ENCODE measurements at regions not wholly inside any gene's neighbourhood (a gene's known extent, or its start where the extent isn't known, plus 50 kb on each side); places are given as distances from the start of the nearest gene placed in this dataset.

- no peak for DNase-seq
- H3K27me3 ChIP-seq (replicated peaks in 2 of 5; ENCODE audit: control insufficient read depth in 4 of 5, insufficient read depth in 5 of 5, low read length in 4 of 5), result no peaks in the 10 kb centered on the region
- ChIA-PET CTCF (interaction anchor here (1.6 kb wide), 1 partner anchor 13 kb away, joined by 4 read pairs; no protein-coding TSS in a partner anchor), POLR2A (no interaction called here)
- no peaks in the 10 kb centered on the region for H3K36me3 ChIP-seq (ENCODE audit: control insufficient read depth in 4 of 4, insufficient read depth in 4 of 4, low read length in 3 of 4)
- H3K4me3 ChIP-seq (ENCODE audit: control insufficient read depth in 1 of 7, extremely low read depth in 1 of 7, insufficient read depth in 4 of 7, low read depth in 2 of 7, low read length in 6 of 7), result no peak overlapping the region
- no peak overlapping the region for H3K27ac ChIP-seq (ENCODE audit: insufficient read depth in 1 of 2, low read depth in 1 of 2, low read length in 2 of 2, poor library complexity in 1 of 2, severe bottlenecking in 2 of 2)
- 92% methylated on average over 7 of the region's 7 CpGs for WGBS (ENCODE audit: insufficient coverage)
- no peaks in the 10 kb centered on the region for H3K4me1 ChIP-seq (ENCODE audit: control extremely low read depth in 1 of 4, control insufficient read depth in 4 of 4, insufficient read depth in 4 of 4, low read length in 3 of 4)
- no peaks in the 10 kb centered on the region for H3K9me3 ChIP-seq (ENCODE audit: control extremely low read depth in 1 of 5, control insufficient read depth in 4 of 5, insufficient read depth in 2 of 5, low read depth in 1 of 5, low read length in 4 of 5)
Measured at GRCh38 chr5:19044931-19045695, 942.9 kb downstream of the CDH18 start.

- WGBS (ENCODE audit: insufficient coverage), result 96% methylated on average over 8 of the region's 9 CpGs
Measured at GRCh38 chr5:19047277-19047676, 940.7 kb downstream of the CDH18 start.

DNA sequence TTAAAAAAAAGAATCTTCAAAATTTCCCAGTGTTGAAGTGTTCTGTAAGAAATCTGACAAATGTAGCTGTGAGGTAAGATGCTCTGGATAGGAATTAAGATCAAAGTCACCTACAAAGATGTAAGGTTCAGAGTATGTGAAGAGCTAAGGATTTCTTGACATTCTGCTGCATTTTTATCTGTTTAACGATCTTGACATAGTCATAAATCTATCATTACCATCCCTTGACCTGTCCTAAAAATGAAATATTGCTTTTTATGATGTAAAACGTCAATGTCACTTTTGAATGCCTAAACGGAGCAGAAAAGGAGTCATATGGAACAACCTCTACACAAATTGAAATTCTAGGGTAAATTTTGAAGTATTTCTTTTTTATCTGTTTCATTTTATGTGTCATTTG is 939.3 kb downstream of the CDH18 start:
- WGBS (ENCODE audit: insufficient coverage), result no CpG with 5 or more reads among the region's 3 CpGs
- H3K27me3 ChIP-seq (replicated peaks in 2 of 5; ENCODE audit: control insufficient read depth in 4 of 5, insufficient read depth in 5 of 5, low read length in 4 of 5), result no peaks in the 10 kb centered on the region
- peaks cover 0 to 2% (median 0%) of the 10 kb centered on the region in 5 experiments for H3K9me3 ChIP-seq (ENCODE audit: control extremely low read depth in 1 of 5, control insufficient read depth in 4 of 5, insufficient read depth in 2 of 5, low read depth in 1 of 5, low read length in 4 of 5)
- no peak for DNase-seq
- H3K4me3 ChIP-seq (ENCODE audit: control insufficient read depth in 1 of 7, extremely low read depth in 1 of 7, insufficient read depth in 4 of 7, low read depth in 2 of 7, low read length in 6 of 7), result no peak overlapping the region
- H3K27ac ChIP-seq (ENCODE audit: insufficient read depth in 1 of 2, low read depth in 1 of 2, low read length in 2 of 2, poor library complexity in 1 of 2, severe bottlenecking in 2 of 2), result no peak overlapping the region
- no peaks in the 10 kb centered on the region for H3K36me3 ChIP-seq (ENCODE audit: control insufficient read depth in 4 of 4, insufficient read depth in 4 of 4, low read length in 3 of 4)
- no peaks in the 10 kb centered on the region for H3K4me1 ChIP-seq (ENCODE audit: control extremely low read depth in 1 of 4, control insufficient read depth in 4 of 4, insufficient read depth in 4 of 4, low read length in 3 of 4)
- ChIA-PET CTCF (no interaction called here), POLR2A (no interaction called here)

More at GRCh38 chr5:19047277-19047676, 940.7 kb downstream of the CDH18 start:
- no peak overlapping the region for H3K27ac ChIP-seq (ENCODE audit: insufficient read depth in 1 of 2, low read depth in 1 of 2, low read length in 2 of 2, poor library complexity in 1 of 2, severe bottlenecking in 2 of 2)
- no peaks in the 10 kb centered on the region for H3K36me3 ChIP-seq (ENCODE audit: control insufficient read depth in 4 of 4, insufficient read depth in 4 of 4, low read length in 3 of 4)
- peaks cover 0 to 1% (median 0%) of the 10 kb centered on the region in 5 experiments for H3K9me3 ChIP-seq (ENCODE audit: control extremely low read depth in 1 of 5, control insufficient read depth in 4 of 5, insufficient read depth in 2 of 5, low read depth in 1 of 5, low read length in 4 of 5)
- POLR2A ChIA-PET, result interaction anchor here (0.6 kb wide), 1 partner anchor 50 kb away, joined by 3 read pairs; no protein-coding TSS in a partner anchor
- DNase-seq, result no peak
- no peak overlapping the region for H3K4me3 ChIP-seq (ENCODE audit: control insufficient read depth in 1 of 7, extremely low read depth in 1 of 7, insufficient read depth in 4 of 7, low read depth in 2 of 7, low read length in 6 of 7)
- no peaks in the 10 kb centered on the region for H3K27me3 ChIP-seq (replicated peaks in 2 of 5; ENCODE audit: control insufficient read depth in 4 of 5, insufficient read depth in 5 of 5, low read length in 4 of 5)
- CTCF ChIA-PET, result no interaction called here
- H3K4me1 ChIP-seq (ENCODE audit: control extremely low read depth in 1 of 4, control insufficient read depth in 4 of 4, insufficient read depth in 4 of 4, low read length in 3 of 4), result no peaks in the 10 kb centered on the region

DNA sequence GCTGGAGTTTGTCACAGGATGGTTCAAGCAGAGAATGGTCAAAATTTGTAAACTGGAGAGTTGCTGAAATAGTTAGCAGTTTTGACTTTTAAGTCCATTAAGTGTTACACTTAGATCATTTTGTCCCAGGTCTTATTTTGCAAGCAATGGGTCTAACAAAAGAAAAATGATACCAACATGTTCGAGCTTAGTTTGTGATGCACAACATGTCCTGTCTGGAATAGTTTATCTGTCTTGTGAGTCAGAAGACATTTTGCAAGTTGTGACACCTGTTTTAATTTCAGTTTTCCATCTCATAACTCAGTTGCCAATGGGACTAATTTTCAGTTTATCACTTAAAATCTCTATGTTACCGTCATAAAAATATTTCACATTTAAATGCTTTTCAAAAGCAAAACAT is 929.8 kb downstream of the CDH18 start:
- ChIA-PET CTCF (interaction anchor here (0.5 to 1.1 kb wide), 2 partner anchors 13 to 1113 kb away, joined by 3 to 4 read pairs; no protein-coding TSS in a partner anchor), POLR2A (no interaction called here)
- Histone ChIP-seq H3K27me3 (replicated peaks in 2 of 5; ENCODE audit: control insufficient read depth in 4 of 5, insufficient read depth in 5 of 5, low read length in 4 of 5) (no peaks in the 10 kb centered on the region), H3K4me1 (ENCODE audit: control extremely low read depth in 1 of 4, control insufficient read depth in 4 of 4, insufficient read depth in 4 of 4, low read length in 3 of 4) (no peaks in the 10 kb centered on the region), H3K27ac (ENCODE audit: insufficient read depth in 1 of 2, low read depth in 1 of 2, low read length in 2 of 2, poor library complexity in 1 of 2, severe bottlenecking in 2 of 2) (no peak overlapping the region), H3K36me3 (ENCODE audit: control insufficient read depth in 4 of 4, insufficient read depth in 4 of 4, low read length in 3 of 4) (no peaks in the 10 kb centered on the region), H3K9me3 (ENCODE audit: control extremely low read depth in 1 of 5, control insufficient read depth in 4 of 5, insufficient read depth in 2 of 5, low read depth in 1 of 5, low read length in 4 of 5) (no peaks in the 10 kb centered on the region), H3K4me3 (ENCODE audit: control insufficient read depth in 1 of 7, extremely low read depth in 1 of 7, insufficient read depth in 4 of 7, low read depth in 2 of 7, low read length in 6 of 7) (no peak overlapping the region)
- DNase-seq, result no peak
- 100% methylated on average over 1 of the region's 2 CpGs for WGBS (ENCODE audit: insufficient coverage)

- Histone ChIP-seq H3K36me3 (ENCODE audit: control insufficient read depth in 4 of 4, insufficient read depth in 4 of 4, low read length in 3 of 4) (no peaks in the 10 kb centered on the region), H3K4me3 (ENCODE audit: control insufficient read depth in 1 of 7, extremely low read depth in 1 of 7, insufficient read depth in 4 of 7, low read depth in 2 of 7, low read length in 6 of 7) (no peak overlapping the region), H3K27ac (ENCODE audit: insufficient read depth in 1 of 2, low read depth in 1 of 2, low read length in 2 of 2, poor library complexity in 1 of 2, severe bottlenecking in 2 of 2) (no peak overlapping the region), H3K27me3 (replicated peaks in 2 of 5; ENCODE audit: control insufficient read depth in 4 of 5, insufficient read depth in 5 of 5, low read length in 4 of 5) (no peaks in the 10 kb centered on the region), H3K9me3 (ENCODE audit: control extremely low read depth in 1 of 5, control insufficient read depth in 4 of 5, insufficient read depth in 2 of 5, low read depth in 1 of 5, low read length in 4 of 5) (no peaks in the 10 kb centered on the region), H3K4me1 (ENCODE audit: control extremely low read depth in 1 of 4, control insufficient read depth in 4 of 4, insufficient read depth in 4 of 4, low read length in 3 of 4) (no peaks in the 10 kb centered on the region)
- CTCF ChIA-PET, result no interaction called here
- no peak for DNase-seq
- POLR2A ChIA-PET, result no interaction called here
Measured at GRCh38 chr5:19064094-19064493, 923.9 kb downstream of the CDH18 start.

GRCh38 chr5:19067741-19068140 is 920.3 kb downstream of the CDH18 start:
- no peaks in the 10 kb centered on the region for H3K27me3 ChIP-seq (replicated peaks in 2 of 5; ENCODE audit: control insufficient read depth in 4 of 5, insufficient read depth in 5 of 5, low read length in 4 of 5)
- no peaks in the 10 kb centered on the region for H3K9me3 ChIP-seq (ENCODE audit: control extremely low read depth in 1 of 5, control insufficient read depth in 4 of 5, insufficient read depth in 2 of 5, low read depth in 1 of 5, low read length in 4 of 5)
- no peak overlapping the region for H3K4me3 ChIP-seq (ENCODE audit: control insufficient read depth in 1 of 7, extremely low read depth in 1 of 7, insufficient read depth in 4 of 7, low read depth in 2 of 7, low read length in 6 of 7)
- ChIA-PET POLR2A (no interaction called here), CTCF (no interaction called here)
- H3K36me3 ChIP-seq (ENCODE audit: control insufficient read depth in 4 of 4, insufficient read depth in 4 of 4, low read length in 3 of 4), result no peaks in the 10 kb centered on the region
- no CpG with 5 or more reads among the region's 1 CpG for WGBS (ENCODE audit: insufficient coverage)
- DNase-seq, result no peak
- no peaks in the 10 kb centered on the region for H3K4me1 ChIP-seq (ENCODE audit: control extremely low read depth in 1 of 4, control insufficient read depth in 4 of 4, insufficient read depth in 4 of 4, low read length in 3 of 4)
- H3K27ac ChIP-seq (ENCODE audit: insufficient read depth in 1 of 2, low read depth in 1 of 2, low read length in 2 of 2, poor library complexity in 1 of 2, severe bottlenecking in 2 of 2), result no peak overlapping the region

GRCh38 chr5:19098434-19098833 is 889.6 kb downstream of the CDH18 start:
- POLR2A ChIA-PET, result no interaction called here
- Histone ChIP-seq H3K27me3 (replicated peaks in 2 of 5; ENCODE audit: control insufficient read depth in 4 of 5, insufficient read depth in 5 of 5, low read length in 4 of 5) (no peaks in the 10 kb centered on the region), H3K36me3 (ENCODE audit: control insufficient read depth in 4 of 4, insufficient read depth in 4 of 4, low read length in 3 of 4) (no peaks in the 10 kb centered on the region), H3K27ac (ENCODE audit: insufficient read depth in 1 of 2, low read depth in 1 of 2, low read length in 2 of 2, poor library complexity in 1 of 2, severe bottlenecking in 2 of 2) (no peak overlapping the region), H3K9me3 (ENCODE audit: control extremely low read depth in 1 of 5, control insufficient read depth in 4 of 5, insufficient read depth in 2 of 5, low read depth in 1 of 5, low read length in 4 of 5) (no peaks in the 10 kb centered on the region), H3K4me1 (ENCODE audit: control extremely low read depth in 1 of 4, control insufficient read depth in 4 of 4, insufficient read depth in 4 of 4, low read length in 3 of 4) (no peaks in the 10 kb centered on the region), H3K4me3 (ENCODE audit: control insufficient read depth in 1 of 7, extremely low read depth in 1 of 7, insufficient read depth in 4 of 7, low read depth in 2 of 7, low read length in 6 of 7) (no peak overlapping the region)
- DNase-seq, result no peak
- CTCF ChIA-PET, result no interaction called here
